Uterus (tissue), 2 donors: ENCODE measurements at regions not wholly inside any gene's neighbourhood (a gene's known extent, or its start where the extent isn't known, plus 50 kb on each side); places are given as distances from the start of the nearest gene placed in this dataset.

Source experiments
- CTCF ChIP-seq, 4 experiments: fragments of 200-600 bp in 2 of 4; fragments of 450-650 bp in 2 of 4; sonication (generic) in 2 of 4; IDR thresholded peaks; one replicate each; pipeline ENCODE4 v1.5.1; 2016 to 2019; ENCODE audit warnings: antibody characterized with exemption in 4 of 4, mild to moderate bottlenecking in 2 of 4, moderate library complexity in 1 of 4
- POLR2A ChIP-seq, 2 donors: fragments of 450-650 bp; IDR thresholded peaks; one replicate each; pipeline ENCODE4 v1.6.1; 2016; ENCODE audit warnings: antibody characterized with exemption in 2 of 2, mild to moderate bottlenecking in 1 of 2, moderate library complexity in 1 of 2

DNA sequence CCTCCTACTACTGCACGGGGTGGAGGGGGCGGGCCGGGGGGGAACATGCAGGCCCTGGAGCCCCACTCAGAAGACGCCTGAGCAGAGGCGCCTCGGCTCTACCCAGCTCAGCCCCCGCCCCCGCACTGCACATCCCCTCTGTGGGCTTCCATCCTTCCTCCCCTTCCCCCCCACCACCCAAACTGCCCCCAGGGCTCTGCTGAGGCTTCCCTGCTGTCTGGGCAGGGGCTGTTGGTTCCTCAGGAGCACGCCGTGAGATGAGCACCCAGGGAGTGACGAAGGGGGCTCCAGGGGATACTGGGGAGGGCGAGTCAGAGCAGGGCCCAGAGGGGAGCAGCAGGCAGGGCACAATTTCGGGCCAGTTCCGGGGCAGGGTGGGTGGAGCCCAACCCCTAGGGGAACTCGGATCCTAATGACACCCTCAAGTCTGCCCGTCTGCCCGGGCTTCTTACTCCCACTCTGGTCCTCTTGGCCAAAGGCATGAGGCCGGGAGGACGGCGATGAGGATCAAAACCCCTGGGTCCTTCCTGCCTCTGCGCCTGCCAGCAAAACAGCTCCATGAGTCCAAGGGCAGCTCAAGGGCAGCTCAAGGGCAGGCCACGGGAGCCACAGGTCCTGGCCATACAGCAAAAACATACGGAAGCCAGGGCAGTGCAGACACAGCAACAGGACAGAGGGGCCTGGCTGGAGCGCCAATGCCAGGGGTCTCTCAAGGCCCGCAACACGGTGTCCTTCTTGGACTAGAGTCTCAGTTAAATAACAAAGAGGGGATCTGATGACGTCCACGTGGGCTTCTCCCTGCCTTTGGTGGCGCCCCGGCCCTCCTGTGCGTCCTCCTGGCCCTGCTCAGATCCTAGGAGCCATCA is 200.9 kb downstream of the AUH start:
- TF ChIP-seq CTCF (IDR thresholded peaks at IDR 0.05) (no peak), POLR2A (IDR thresholded peaks at IDR 0.05) (no peak)
